ENCODE measurements at regions not wholly inside any gene's neighbourhood (a gene's known extent, or its start where the extent isn't known, plus 50 kb on each side); places are given as distances from the start of the nearest gene placed in this dataset.

DNA sequence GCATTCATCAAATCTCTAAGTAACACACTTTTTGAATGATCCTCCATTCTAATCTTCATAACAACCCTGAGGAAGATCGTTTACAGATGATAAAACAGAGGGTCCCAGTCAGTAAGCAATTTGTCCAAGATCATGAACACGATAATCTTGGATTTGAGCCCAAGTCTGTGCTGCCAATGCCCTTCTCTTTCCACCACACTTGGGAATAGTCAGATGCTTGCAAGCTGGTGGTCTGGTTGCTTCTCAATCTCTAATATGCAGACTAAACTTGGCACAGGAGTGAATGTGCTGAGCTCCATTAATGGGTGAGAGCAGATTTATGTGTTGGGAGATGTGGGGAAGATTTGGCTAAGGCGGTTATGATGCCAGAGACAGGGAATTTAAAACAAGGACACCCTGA lies 430.6 kb upstream of the DAB1 start:
- no peaks in the 10 kb centered on the region for H3K36me3 ChIP-seq (ENCODE audit: low read length)

DNA sequence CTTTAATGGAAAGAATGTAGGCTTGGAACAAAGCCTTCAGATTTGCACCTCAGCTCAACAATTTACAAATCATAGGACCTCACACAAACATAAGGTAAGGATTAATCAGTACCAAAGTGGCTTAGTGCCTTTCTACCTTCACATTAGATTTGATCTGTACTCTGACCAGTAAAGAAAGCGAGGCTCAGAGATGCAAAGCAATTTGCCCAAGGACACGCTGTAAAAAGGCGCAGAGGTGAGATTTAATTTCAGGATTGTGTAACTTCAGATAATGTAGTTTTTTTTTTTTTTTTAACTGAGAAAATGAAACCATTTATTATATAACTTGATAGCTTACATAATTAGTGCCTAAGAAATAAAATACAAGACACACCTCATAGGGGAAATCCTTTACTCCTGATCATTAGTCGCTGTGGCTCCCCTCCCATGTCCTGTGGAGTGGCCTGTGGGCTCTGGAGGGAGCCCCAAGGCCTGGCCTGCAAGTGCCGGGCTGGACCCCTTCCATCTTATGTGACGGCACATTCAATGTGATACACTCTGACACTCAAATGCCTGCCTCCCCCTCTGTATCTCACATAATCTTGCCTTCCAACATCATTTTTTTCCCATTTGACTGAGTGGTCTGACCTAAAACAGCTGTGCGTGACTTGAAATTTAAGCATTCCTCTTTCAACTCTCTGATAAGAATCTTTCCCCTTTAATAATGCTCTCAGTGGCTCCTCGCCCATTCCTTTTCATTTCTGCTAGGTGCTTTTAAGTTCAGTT lies 426.5 kb upstream of the DAB1 start:
- Histone ChIP-seq H3K36me3 (ENCODE audit: low read length) (no peaks in the 10 kb centered on the region), H3K4me3 (ENCODE audit: insufficient read depth, low read length, poor library complexity, severe bottlenecking) (no peak overlapping the region), H4K20me1 (ENCODE audit: low read depth, low read length) (no peaks in the 10 kb centered on the region), H3K9me2 (replicated peaks; ENCODE audit: insufficient read depth, low read length) (no peaks in the 10 kb centered on the region), H3K27ac (ENCODE audit: low read depth, low read length) (no peak overlapping the region), H3F3A (ENCODE audit: insufficient read depth) (no peaks in the 10 kb centered on the region), H2AFZ (ENCODE audit: low read depth, low read length, severe bottlenecking) (no peak overlapping the region), H3K4me2 (ENCODE audit: low read depth, low read length, poor library complexity, severe bottlenecking) (no peak overlapping the region), H3K79me2 (ENCODE audit: insufficient read depth, low read length) (no peaks in the 10 kb centered on the region), H3K27me3 (ENCODE audit: low read length) (no peaks in the 10 kb centered on the region), H3K9ac (ENCODE audit: low read length) (no peak overlapping the region), H3K9me3 (ENCODE audit: insufficient read depth, low read length) (no peaks in the 10 kb centered on the region)
- TF ChIP-seq, protein P1, sequence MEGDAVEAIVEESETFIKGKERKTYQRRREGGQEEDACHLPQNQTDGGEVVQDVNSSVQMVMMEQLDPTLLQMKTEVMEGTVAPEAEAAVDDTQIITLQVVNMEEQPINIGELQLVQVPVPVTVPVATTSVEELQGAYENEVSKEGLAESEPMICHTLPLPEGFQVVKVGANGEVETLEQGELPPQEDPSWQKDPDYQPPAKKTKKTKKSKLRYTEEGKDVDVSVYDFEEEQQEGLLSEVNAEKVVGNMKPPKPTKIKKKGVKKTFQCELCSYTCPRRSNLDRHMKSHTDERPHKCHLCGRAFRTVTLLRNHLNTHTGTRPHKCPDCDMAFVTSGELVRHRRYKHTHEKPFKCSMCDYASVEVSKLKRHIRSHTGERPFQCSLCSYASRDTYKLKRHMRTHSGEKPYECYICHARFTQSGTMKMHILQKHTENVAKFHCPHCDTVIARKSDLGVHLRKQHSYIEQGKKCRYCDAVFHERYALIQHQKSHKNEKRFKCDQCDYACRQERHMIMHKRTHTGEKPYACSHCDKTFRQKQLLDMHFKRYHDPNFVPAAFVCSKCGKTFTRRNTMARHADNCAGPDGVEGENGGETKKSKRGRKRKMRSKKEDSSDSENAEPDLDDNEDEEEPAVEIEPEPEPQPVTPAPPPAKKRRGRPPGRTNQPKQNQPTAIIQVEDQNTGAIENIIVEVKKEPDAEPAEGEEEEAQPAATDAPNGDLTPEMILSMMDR (IDR thresholded peaks at IDR 0.05; ENCODE audit: insufficient read depth, low read length, poor library complexity, severe bottlenecking): no peak
- TF ChIP-seq EZH2phosphoT487 (conservative IDR thresholded peaks at IDR 0.05; ENCODE audit: low read length): no peak

More for the DNA sequence above, 430.6 kb upstream of the DAB1 start:
- Histone ChIP-seq H3K27ac (ENCODE audit: low read depth, low read length) (no peak overlapping the region), H2AFZ (ENCODE audit: low read depth, low read length, severe bottlenecking) (no peak overlapping the region), H3K9me2 (replicated peaks; ENCODE audit: insufficient read depth, low read length) (no peaks in the 10 kb centered on the region), H3K27me3 (ENCODE audit: low read length) (no peaks in the 10 kb centered on the region), H3K4me3 (ENCODE audit: insufficient read depth, low read length, poor library complexity, severe bottlenecking) (no peak overlapping the region), H4K20me1 (ENCODE audit: low read depth, low read length) (no peaks in the 10 kb centered on the region), H3F3A (ENCODE audit: insufficient read depth) (no peaks in the 10 kb centered on the region), H3K4me2 (ENCODE audit: low read depth, low read length, poor library complexity, severe bottlenecking) (no peak overlapping the region), H3K9me3 (ENCODE audit: insufficient read depth, low read length) (no peaks in the 10 kb centered on the region), H3K79me2 (ENCODE audit: insufficient read depth, low read length) (no peaks in the 10 kb centered on the region), H3K9ac (ENCODE audit: low read length) (no peak overlapping the region)
- no peak for TF ChIP-seq EZH2phosphoT487 (conservative IDR thresholded peaks at IDR 0.05; ENCODE audit: low read length)
- TF ChIP-seq, protein P1 (IDR thresholded peaks at IDR 0.05; ENCODE audit: insufficient read depth, low read length, poor library complexity, severe bottlenecking): no peak

GRCh38 chr1:57848406-57848805 lies 424.5 kb upstream of the DAB1 start:
- TF ChIP-seq, protein P1 (IDR thresholded peaks at IDR 0.05; ENCODE audit: insufficient read depth, low read length, poor library complexity, severe bottlenecking): no peak
- no peak for TF ChIP-seq EZH2phosphoT487 (conservative IDR thresholded peaks at IDR 0.05; ENCODE audit: low read length)
- H2AFZ ChIP-seq (ENCODE audit: low read depth, low read length, severe bottlenecking): no peak overlapping the region
- no peaks in the 10 kb centered on the region for H3K36me3 ChIP-seq (ENCODE audit: low read length)

More at GRCh38 chr1:57848406-57848805, 424.5 kb upstream of the DAB1 start:
- Histone ChIP-seq H3K27me3 (ENCODE audit: low read length) (no peaks in the 10 kb centered on the region), H3K79me2 (ENCODE audit: insufficient read depth, low read length) (no peaks in the 10 kb centered on the region), H3F3A (ENCODE audit: insufficient read depth) (no peaks in the 10 kb centered on the region), H4K20me1 (ENCODE audit: low read depth, low read length) (no peaks in the 10 kb centered on the region), H3K9me2 (replicated peaks; ENCODE audit: insufficient read depth, low read length) (no peaks in the 10 kb centered on the region), H3K27ac (ENCODE audit: low read depth, low read length) (no peak overlapping the region), H3K9ac (ENCODE audit: low read length) (no peak overlapping the region), H3K9me3 (ENCODE audit: insufficient read depth, low read length) (no peaks in the 10 kb centered on the region), H3K4me3 (ENCODE audit: insufficient read depth, low read length, poor library complexity, severe bottlenecking) (no peak overlapping the region), H3K4me2 (ENCODE audit: low read depth, low read length, poor library complexity, severe bottlenecking) (no peak overlapping the region)
